ENCODE measurements at regions not wholly inside any gene's neighbourhood (a gene's known extent, or its start where the extent isn't known, plus 50 kb on each side); places are given as distances from the start of the nearest gene placed in this dataset.

GRCh38 chr1:193785850-193786420 is 599.5 kb upstream of the B3GALT2 start:
- DNase-seq (ENCODE audit: low spot score) = no peak

DNA sequence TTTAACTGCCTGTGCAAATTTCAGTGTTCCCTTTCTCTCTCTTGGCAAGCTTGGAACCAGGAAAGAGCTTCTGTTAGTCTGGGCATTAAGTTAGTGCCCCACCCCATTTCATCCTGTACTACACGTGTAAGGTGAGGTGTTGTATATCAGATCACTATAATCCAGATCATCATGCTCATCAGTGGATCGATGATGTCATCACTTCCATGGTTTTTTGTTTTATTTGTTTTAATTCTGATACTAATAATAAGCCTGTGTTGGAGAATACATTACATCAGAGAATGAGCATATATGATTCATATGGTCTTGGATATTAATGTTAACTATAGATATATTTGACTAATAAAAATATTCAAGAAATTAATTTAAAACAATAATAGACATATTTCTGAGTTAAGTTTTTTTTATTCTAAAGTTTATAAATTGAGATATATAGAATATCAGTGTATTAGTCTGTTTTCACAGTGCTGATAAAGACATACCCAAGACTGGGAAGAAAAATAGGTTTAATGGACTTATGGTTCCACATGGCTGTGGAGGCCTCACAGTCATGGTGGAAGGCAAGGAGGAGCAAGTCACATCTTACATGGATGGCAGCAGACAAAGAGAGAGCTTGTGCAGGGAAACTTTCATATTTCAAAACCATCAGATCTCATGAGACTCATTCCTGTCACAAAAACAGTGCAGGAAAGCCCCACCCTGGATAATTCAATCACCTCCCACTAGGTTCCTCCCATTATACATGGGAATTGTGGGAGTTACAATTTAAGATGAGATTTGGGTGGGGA is 588.3 kb upstream of the B3GALT2 start:
- no peak for DNase-seq (ENCODE audit: low spot score)

DNA sequence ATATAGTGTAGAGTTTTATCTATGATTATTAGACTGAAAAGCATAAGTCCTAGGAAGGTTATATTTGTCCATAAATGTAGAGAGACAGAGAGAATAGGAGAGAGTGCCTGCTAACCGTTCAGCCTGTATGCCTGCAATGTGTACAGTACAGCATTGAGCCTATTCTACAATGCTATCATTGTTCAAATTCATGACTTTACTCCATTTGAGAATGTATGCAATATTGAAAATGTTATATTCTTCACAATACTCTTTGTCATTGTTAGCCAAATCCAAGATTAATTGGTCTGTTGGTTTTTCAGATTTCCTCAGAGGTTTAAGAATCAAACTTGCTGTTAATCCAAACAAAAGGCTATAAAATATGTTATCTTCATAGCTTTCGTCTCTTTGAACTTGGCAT is 585.2 kb upstream of the B3GALT2 start:
- no peak for DNase-seq (ENCODE audit: low spot score)

DNA sequence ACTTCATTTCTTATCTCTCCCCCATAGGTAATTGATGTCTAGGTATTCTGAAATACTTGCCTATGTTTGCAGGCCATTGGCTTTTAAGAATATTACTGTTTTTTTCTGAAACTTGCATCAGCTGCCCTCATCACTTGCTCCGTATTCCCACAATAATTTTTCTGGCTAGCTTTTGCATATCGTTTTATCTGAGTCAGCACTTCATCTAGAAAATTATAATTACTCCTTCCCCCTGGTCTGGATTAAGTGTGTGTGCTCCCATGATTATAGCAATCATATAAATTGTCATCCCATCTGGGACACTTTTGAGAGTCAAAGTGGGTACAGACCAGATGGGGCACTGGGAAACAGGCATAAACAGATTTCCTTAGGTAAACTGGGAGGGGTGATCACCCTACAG is 583.2 kb upstream of the B3GALT2 start:
- DNase-seq (ENCODE audit: low spot score) = no peak

DNA sequence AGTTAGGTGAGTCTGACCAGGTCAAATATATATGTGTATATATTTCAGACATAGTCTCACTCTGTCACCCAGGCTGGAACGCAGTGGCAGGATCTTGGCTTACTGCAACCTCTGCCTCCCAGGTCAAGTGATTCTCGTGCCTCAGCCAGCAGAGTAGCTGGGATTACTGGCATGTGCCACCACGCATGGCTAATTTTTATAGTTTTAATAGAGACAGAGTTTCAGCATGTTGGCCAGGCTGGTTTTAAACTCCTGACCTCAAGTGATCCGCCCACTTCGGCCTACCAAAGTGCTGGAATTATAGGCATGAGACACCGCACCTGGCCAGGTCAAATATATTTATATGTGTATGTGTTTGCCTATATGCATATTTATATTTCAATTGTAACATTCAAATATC is 581.5 kb upstream of the B3GALT2 start:
- DNase-seq (ENCODE audit: low spot score) = no peak

- DNase-seq (ENCODE audit: low spot score) = no peak
Measured at GRCh38 chr1:193766329-193766728, 579.9 kb upstream of the B3GALT2 start.

- DNase-seq (ENCODE audit: low spot score) = no peak
Measured at GRCh38 chr1:193763266-193763665, 576.9 kb upstream of the B3GALT2 start.

GRCh38 chr1:193762236-193762635 is 575.8 kb upstream of the B3GALT2 start:
- no peak for DNase-seq (ENCODE audit: low spot score)

DNA sequence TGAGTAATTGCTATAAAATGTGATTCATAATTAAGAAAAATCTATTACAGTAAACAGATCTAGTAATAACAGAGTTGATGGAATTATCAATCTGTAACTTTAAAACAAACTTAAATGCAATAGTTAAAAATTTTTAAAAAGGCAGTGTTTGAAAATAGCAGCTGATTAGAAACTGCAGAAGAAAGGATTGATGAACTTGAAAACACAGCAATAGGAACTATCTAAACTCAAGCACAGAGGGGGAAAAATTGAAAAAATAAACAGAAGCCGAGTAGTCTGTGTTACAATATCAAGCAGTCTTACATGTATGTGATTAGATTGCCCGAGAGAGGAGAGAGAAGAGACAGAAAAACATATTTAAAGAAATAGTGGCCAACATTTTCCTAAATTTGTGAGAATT is 569.0 kb upstream of the B3GALT2 start:
- no peak for DNase-seq (ENCODE audit: low spot score)

GRCh38 chr1:193754732-193755427 is 568.5 kb upstream of the B3GALT2 start:
- DNase-seq (ENCODE audit: low spot score) = no peak

DNA sequence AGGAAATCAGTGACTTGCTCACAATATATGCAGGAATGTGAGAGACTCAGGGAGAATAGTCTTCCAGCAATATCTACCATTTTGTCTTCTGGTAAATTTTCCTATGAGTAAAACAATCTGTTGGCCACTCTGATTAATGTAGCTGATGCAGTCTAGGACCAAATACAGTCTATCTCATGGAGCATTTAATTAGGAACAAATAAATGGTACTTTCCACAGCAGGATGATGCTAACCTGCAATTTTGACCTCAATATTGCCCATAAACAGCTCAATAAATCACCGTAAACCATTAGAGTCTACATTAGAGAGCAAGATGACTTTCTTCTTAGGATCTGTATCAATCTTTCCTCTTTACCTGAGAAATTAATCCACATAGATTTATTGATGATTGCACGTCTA is 567.7 kb upstream of the B3GALT2 start:
- DNase-seq (ENCODE audit: low spot score) = no peak

DNA sequence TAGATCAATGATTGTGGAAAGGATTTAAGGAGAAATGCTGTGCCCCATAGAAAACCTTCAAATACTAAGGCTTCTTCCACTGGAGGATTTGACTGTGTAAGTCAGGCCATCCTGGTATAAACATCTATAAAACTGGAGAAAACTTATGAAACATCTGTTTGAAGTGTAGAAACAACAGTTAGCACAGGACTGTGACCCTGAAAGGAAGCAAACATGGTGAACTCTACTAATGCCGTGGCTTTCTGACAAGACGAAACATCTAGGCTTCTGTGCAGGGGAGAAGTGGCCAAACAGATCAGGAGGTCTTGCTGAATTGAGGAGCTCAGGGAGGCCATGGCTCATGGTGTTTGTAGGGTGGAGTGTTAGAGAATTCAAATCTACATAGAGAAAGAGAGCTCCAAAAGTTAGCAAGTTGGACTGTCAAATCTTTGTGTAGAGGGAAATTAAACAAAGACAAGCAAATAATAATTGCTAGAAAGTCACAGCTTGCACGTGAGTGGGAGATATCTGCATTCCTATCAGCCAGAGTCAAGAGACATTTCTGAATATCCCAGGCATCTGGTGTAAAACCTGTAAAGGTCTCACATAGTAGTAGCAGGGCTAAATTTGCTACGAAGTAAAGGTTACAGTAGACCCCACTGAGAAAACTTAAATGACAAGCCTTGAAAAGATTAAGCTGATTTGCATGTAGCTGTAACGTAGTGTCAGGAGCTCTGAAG is 566.8 kb upstream of the B3GALT2 start:
- DNase-seq (ENCODE audit: low spot score) = no peak

DNA sequence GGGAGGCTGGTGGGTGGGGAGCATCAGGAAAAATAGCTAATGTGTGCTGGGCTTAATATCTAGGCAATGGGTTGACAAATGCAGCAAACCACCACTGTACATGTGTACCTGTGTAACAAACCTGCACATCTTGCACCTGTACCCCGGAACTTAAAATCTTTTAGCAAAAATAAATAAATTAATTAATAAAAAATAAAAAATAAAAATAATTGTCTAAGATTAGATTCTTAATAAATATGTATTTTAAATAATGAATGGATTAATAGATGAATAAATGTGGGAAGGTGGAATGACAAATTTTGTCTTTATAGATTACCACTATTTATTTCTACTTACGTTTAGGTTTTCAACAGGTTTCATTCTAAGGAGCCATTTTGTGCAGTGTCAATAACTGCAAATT is 563.5 kb upstream of the B3GALT2 start:
- no peak for DNase-seq (ENCODE audit: low spot score)

- no peak for DNase-seq (ENCODE audit: low spot score)
Measured at GRCh38 chr1:193747579-193747978, 561.2 kb upstream of the B3GALT2 start.

GRCh38 chr1:193741228-193741627 is 554.8 kb upstream of the B3GALT2 start:
- DNase-seq (ENCODE audit: low spot score) = no peak

DNA sequence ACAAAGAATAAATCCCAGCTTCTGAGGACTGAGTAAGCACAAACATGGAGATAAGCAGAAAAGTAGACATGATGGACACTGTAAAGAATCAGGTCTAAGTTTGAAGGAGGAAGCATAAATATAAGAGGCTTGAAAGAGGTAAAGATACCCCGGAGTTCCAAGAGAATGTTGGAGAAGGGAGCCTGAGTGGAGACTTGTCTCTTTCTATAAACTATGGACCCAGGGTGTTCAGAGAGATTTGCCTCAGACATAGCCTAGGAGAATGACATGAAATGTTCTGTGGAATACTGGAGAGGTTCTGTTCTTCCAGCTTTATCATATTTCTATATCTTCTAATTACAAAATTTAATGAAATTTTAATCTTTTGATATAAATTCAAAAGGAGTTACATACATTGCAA is 554.3 kb upstream of the B3GALT2 start:
- no peak for DNase-seq (ENCODE audit: low spot score)

DNA sequence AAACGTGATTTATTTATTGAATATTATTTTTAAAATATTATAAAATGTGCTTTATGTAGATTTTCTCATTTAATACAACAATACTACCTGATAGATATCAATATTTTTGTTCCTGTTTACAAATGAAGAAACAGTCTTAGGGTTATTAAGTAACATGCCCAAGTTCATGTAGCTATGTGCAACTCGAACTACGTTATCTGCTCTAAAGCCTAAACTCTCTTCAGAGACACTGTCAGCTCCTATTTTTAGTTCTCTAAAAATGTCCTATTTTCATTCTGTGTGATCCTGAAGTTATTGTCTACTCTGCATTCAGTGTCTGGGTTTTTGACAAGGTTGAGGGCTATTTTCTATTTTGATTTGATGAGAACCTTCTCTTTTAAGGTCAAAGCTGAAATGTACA is 550.1 kb upstream of the B3GALT2 start:
- DNase-seq (ENCODE audit: low spot score) = no peak

DNA sequence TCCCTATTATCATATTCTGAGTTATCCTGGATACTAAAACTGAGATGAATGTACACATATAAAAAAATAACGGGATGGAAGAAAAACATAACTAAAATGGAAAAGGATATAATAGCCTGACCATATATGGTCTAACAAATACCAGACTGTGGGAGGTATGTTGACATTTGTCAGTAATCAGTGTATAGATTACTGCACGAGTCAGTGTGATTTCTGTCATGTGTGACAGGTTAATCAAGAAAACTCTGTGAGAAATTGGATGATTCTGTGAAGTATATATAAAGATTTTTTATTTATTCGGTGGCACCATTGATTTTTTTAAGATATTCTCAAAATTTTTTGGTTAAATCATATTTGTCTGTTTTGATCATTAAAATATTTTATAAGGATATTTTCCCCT is 547.3 kb upstream of the B3GALT2 start:
- DNase-seq (ENCODE audit: low spot score) = no peak

DNA sequence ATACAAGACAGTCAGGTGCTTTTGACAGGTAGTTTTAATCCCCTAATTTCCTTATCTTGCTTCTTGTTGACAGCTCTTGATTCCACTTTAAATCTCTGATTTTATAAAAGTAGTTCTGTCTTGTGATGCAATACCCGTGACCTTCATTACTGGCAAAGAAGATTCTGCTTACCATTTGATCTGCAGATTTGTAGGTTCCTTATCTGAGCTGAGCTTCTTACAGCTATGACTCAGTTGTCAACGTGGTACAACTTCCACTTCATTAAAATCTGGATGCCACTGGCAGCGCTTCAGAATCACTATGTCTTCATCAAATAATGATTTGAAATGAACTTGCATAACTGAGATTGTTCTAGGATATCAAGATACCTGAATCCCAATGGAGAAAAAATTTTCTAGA is 543.6 kb upstream of the B3GALT2 start:
- DNase-seq (ENCODE audit: low spot score) = no peak

DNA sequence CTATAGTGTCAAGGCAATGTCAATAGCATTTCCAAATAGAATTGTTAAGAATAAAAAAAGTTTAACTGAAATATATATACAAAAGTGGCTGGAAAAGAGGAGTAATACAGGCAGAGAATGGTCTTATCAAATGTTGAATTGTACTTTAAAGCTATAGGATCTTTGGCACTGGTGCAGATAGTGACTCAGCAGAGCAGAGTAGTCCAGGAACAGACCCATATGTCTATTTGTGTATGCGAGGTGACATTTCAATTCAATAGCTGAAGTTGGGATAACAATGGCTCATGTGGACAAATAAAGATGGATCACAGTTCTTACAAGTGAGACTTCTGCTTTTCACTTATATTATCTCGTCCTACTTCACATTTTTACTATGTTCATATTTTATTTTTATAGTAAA is 543.0 kb upstream of the B3GALT2 start:
- DNase-seq (ENCODE audit: low spot score) = no peak

DNA sequence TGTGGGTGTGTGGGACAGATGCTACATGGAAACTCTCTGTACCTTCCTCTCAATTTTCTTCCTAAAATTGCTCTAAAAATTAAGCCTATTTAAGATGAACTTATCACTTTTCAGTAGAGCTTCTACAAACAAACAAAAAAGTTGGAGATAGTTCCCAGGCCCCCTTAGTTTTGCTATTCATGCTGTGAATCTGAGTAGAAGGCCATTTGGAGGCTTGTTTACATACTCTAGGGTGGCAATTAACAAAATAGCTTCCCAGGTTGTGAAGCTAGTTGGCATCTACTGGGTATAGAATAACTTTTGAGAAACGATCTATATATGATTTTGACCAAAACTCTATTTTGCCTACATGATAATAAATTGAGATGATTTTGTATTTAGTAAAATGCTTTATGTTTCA is 541.4 kb upstream of the B3GALT2 start:
- DNase-seq (ENCODE audit: low spot score) = no peak

- DNase-seq (ENCODE audit: low spot score) = no peak
Measured at GRCh38 chr1:193726722-193727121, 540.3 kb upstream of the B3GALT2 start.

DNA sequence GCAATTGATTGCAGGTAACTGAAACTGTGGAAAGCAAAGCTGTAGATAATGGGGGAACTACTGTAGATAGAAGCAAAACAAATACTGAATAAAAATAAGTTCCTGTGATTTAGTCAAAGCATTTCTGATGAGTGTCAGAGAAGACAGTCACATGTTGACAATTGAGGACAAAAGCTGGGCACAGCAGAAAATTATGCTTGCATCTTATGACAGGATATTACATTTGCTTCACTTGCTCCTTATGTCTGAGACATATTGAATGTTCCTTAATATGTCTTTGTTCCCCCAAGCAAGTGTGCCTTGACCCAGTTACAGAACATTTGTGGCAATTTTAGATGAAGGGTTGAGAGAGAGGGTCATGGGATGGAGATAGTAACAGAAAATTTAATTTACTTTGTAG is 526.0 kb upstream of the B3GALT2 start:
- DNase-seq (ENCODE audit: low spot score) = no peak
